Liver (tissue), 8 donors: ENCODE measurements at regions not wholly inside any gene's neighbourhood (a gene's known extent, or its start where the extent isn't known, plus 50 kb on each side); places are given as distances from the start of the nearest gene placed in this dataset.

Experiments used
- DNase-seq: peaks from one replicate; pipeline ENCODE4 v3.0.0-alpha.2; 2017; ENCODE audit warnings: low spot score
- H3K27ac ChIP-seq, 2 donors: one replicate each; pipeline ENCODE4 v1.7.0; 2013; ENCODE audit warnings: inconsistent platforms in 2 of 2, low read length in 2 of 2, control low read depth in 1 of 2, low read depth in 1 of 2, mild to moderate bottlenecking in 1 of 2
- H3K27me3 ChIP-seq, 4 donors: one replicate each; pipeline versions ENCODE4 v1.6.1 to v1.7.0; 2013; ENCODE audit warnings: low read length in 3 of 4, inconsistent platforms in 1 of 4, mild to moderate bottlenecking in 1 of 4, moderate library complexity in 1 of 4; ENCODE audit not compliant: control insufficient read depth in 4 of 4, insufficient read depth in 4 of 4
- H3K36me3 ChIP-seq, 4 donors: one replicate each; pipeline versions ENCODE4 v1.6.1 to v1.7.0; 2013; ENCODE audit warnings: low read length in 3 of 4, mild to moderate bottlenecking in 3 of 4, low read depth in 1 of 4, moderate library complexity in 1 of 4; ENCODE audit not compliant: control insufficient read depth in 4 of 4, insufficient read depth in 3 of 4
- H3K4me1 ChIP-seq, 4 donors: one replicate each; pipeline versions ENCODE4 v1.6.1 to v1.7.0; 2013; ENCODE audit warnings: low read length in 3 of 4, mild to moderate bottlenecking in 3 of 4, moderate library complexity in 1 of 4; ENCODE audit not compliant: control insufficient read depth in 4 of 4, insufficient read depth in 4 of 4
- H3K4me3 ChIP-seq, 3 donors: one replicate each; pipeline versions ENCODE4 v1.6.1 to v1.7.0; 2013; ENCODE audit warnings: low read length in 3 of 3, control low read depth in 1 of 3, low read depth in 1 of 3, mild to moderate bottlenecking in 1 of 3
- H3K9ac ChIP-seq, 2 donors: one replicate each; pipeline ENCODE4 v1.7.0; 2013; ENCODE audit warnings: low read length in 2 of 2, mild to moderate bottlenecking in 2 of 2, moderate library complexity in 2 of 2, control low read depth in 1 of 2, low read depth in 1 of 2
- H3K9me3 ChIP-seq, 4 donors: one replicate each; pipeline versions ENCODE4 v1.6.1 to v1.7.0; 2013; ENCODE audit warnings: low read length in 3 of 4; ENCODE audit not compliant: control insufficient read depth in 4 of 4
- ATF3 ChIP-seq: IDR thresholded peaks from 2 replicates; pipeline ENCODE4 v1.6.1; 2016; ENCODE audit warnings: antibody characterized with exemption
- CTCF ChIP-seq: fragments of 150-350 bp; IDR thresholded peaks from 2 replicates; pipeline ENCODE4 v1.5.1; 2017; ENCODE audit warnings: improper control_type of control experiment, low read depth, low read length; ENCODE audit not compliant: missing input control
- EGR1 ChIP-seq, 2 donors: IDR thresholded peaks; 2 replicates each; pipeline ENCODE4 v1.6.1; 2016 to 2018; ENCODE audit warnings: antibody characterized with exemption in 2 of 2, low read depth in 2 of 2
- FOXA1 ChIP-seq: IDR thresholded peaks from 2 replicates; pipeline ENCODE4 v1.6.1; 2016; ENCODE audit warnings: antibody characterized with exemption
- FOXA2 ChIP-seq: IDR thresholded peaks from 2 replicates; pipeline ENCODE4 v1.6.1; 2016; ENCODE audit warnings: antibody characterized with exemption
- GABPA ChIP-seq, 2 donors: IDR thresholded peaks in 1 of 2; conservative IDR thresholded peaks in 1 of 2; 2 replicates each; pipeline ENCODE4 v1.6.1; 2016; ENCODE audit warnings: antibody characterized with exemption in 2 of 2, mild to moderate bottlenecking in 1 of 2, moderate library complexity in 1 of 2
- HNF4A ChIP-seq, 2 donors: conservative IDR thresholded peaks; 2 replicates each; pipeline ENCODE4 v1.6.1; 2016; ENCODE audit warnings: antibody characterized with exemption in 2 of 2, mild to moderate bottlenecking in 2 of 2
- HNF4G ChIP-seq: IDR thresholded peaks from 2 replicates; pipeline ENCODE4 v1.6.1; 2016; ENCODE audit warnings: antibody characterized with exemption
- JUND ChIP-seq, 2 donors: IDR thresholded peaks; 2 replicates each; pipeline ENCODE4 v1.6.1; 2016; ENCODE audit warnings: antibody characterized with exemption in 2 of 2
- NR2F2 ChIP-seq: IDR thresholded peaks from 2 replicates; pipeline ENCODE4 v1.6.1; 2016; ENCODE audit warnings: antibody characterized with exemption
- RAD21 ChIP-seq, 2 donors: IDR thresholded peaks; 2 replicates each; pipeline ENCODE4 v1.6.1; 2016; ENCODE audit warnings: antibody characterized with exemption in 2 of 2, mild to moderate bottlenecking in 2 of 2
- RXRA ChIP-seq, 2 donors: IDR thresholded peaks; 2 replicates each; pipeline ENCODE4 v1.6.1; 2017 to 2018; ENCODE audit warnings: antibody characterized with exemption in 2 of 2, mild to moderate bottlenecking in 1 of 2
- SP1 ChIP-seq: IDR thresholded peaks from 2 replicates; pipeline ENCODE4 v1.6.1; 2018; ENCODE audit warnings: antibody characterized with exemption, mild to moderate bottlenecking
- TAF1 ChIP-seq: conservative IDR thresholded peaks from 2 replicates; pipeline ENCODE4 v1.6.1; 2016; ENCODE audit warnings: antibody characterized with exemption, mild to moderate bottlenecking
- YY1 ChIP-seq: IDR thresholded peaks from 2 replicates; pipeline ENCODE4 v1.6.1; 2016; ENCODE audit warnings: antibody characterized with exemption, mild to moderate bottlenecking
- WGBS: extraction: QIAGEN DNeasy Blood & Tissue Kit; methylation state at CpG from one replicate; pipeline ENCODE4 v1.1.7; 2013; 5-methylcytosine and 5-hydroxymethylcytosine counted together
- TF ChIP-seq, protein P1 (sequence below): IDR thresholded peaks from 2 replicates; pipeline ENCODE4 v1.6.1; 2016; ENCODE audit warnings: antibody characterized with exemption
- TF ChIP-seq, protein P2 (sequence below): IDR thresholded peaks from 2 replicates; pipeline ENCODE4 v1.6.1; 2016; ENCODE audit warnings: antibody characterized with exemption
- donor health status: healthy.
- donor health status: healthy.
- donor health status: healthy.
- donor health status: healthy.
- donor health status: healthy.

- Histone ChIP-seq H3K4me1 (no peaks in the 10 kb centered on the region), H3K4me3 (no peak overlapping the region), H3K36me3 (no peaks in the 10 kb centered on the region), H3K9me3 (no peaks in the 10 kb centered on the region), H3K27me3 (no peaks in the 10 kb centered on the region), H3K9ac (no peak overlapping the region), H3K27ac (no peak overlapping the region)
- TF ChIP-seq NR2F2 (no peak), HNF4A (conservative IDR thresholded peaks at IDR 0.05) (no peak), FOXA2 (no peak), FOXA1 (no peak), GABPA (IDR thresholded peaks at IDR 0.05 in 1 of 2, conservative IDR thresholded peaks at IDR 0.05 in 1 of 2) (no peak), SP1 (no peak), HNF4G (no peak), EGR1 (IDR thresholded peaks at IDR 0.05; ENCODE audit: low read depth in 2 of 2) (no peak), RAD21 (IDR thresholded peaks at IDR 0.05) (no peak), ATF3 (no peak), TAF1 (no peak), YY1 (no peak), JUND (IDR thresholded peaks at IDR 0.05) (no peak), CTCF (no peak)
- TF ChIP-seq, protein P1, sequence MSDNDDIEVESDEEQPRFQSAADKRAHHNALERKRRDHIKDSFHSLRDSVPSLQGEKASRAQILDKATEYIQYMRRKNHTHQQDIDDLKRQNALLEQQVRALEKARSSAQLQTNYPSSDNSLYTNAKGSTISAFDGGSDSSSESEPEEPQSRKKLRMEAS: no peak
- TF ChIP-seq, protein P2, sequence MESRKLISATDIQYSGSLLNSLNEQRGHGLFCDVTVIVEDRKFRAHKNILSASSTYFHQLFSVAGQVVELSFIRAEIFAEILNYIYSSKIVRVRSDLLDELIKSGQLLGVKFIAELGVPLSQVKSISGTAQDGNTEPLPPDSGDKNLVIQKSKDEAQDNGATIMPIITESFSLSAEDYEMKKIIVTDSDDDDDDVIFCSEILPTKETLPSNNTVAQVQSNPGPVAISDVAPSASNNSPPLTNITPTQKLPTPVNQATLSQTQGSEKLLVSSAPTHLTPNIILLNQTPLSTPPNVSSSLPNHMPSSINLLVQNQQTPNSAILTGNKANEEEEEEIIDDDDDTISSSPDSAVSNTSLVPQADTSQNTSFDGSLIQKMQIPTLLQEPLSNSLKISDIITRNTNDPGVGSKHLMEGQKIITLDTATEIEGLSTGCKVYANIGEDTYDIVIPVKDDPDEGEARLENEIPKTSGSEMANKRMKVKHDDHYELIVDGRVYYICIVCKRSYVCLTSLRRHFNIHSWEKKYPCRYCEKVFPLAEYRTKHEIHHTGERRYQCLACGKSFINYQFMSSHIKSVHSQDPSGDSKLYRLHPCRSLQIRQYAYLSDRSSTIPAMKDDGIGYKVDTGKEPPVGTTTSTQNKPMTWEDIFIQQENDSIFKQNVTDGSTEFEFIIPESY: no peak
- DNase-seq: no peak
- WGBS: 96% methylated on average over 1 of the region's 1 CpG
These were observed 1004.1 kb upstream of the NRXN1 start for GRCh38 chr2:52036024-52036423.

DNA sequence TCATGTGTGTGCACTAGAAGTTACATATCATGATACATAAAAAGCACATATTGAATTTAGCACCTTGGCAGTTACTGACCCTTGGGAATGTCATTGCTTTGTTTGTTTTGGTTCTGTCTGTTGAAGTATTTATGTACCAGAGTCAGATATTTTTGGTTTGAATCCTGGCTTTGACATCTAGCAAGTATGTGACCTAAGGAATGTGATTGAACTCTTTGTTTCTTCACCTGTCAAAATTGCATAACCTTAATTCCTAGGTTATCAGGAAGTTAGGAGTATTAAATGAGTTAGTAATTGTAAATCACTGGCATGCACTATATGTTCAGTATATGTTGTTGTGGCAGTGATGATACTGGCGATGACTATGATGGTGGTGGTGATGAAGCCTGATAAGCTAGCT lies 1003.5 kb upstream of the NRXN1 start:
- H3K36me3 ChIP-seq: no peaks in the 10 kb centered on the region
- TF ChIP-seq YY1: no peak
- no peak for TF ChIP-seq RXRA (IDR thresholded peaks at IDR 0.05)
- no peak for TF ChIP-seq HNF4G
- TF ChIP-seq EGR1 (IDR thresholded peaks at IDR 0.05; ENCODE audit: low read depth in 2 of 2): no peak
- no peak for TF ChIP-seq HNF4A (conservative IDR thresholded peaks at IDR 0.05)
- no peak for TF ChIP-seq GABPA (IDR thresholded peaks at IDR 0.05 in 1 of 2, conservative IDR thresholded peaks at IDR 0.05 in 1 of 2)
- TF ChIP-seq ATF3: no peak
- TF ChIP-seq JUND (IDR thresholded peaks at IDR 0.05): no peak
- TF ChIP-seq CTCF: no peak
- no peak for TF ChIP-seq FOXA2
- no peak for TF ChIP-seq RAD21 (IDR thresholded peaks at IDR 0.05)
- TF ChIP-seq FOXA1: no peak
- no peak overlapping the region for H3K4me3 ChIP-seq
- H3K27ac ChIP-seq: no peak overlapping the region
- no peak for DNase-seq
- no peak overlapping the region for H3K9ac ChIP-seq
- 87% methylated on average over 1 of the region's 1 CpG for WGBS
- H3K27me3 ChIP-seq: no peaks in the 10 kb centered on the region
- no peaks in the 10 kb centered on the region for H3K4me1 ChIP-seq
- H3K9me3 ChIP-seq: no peaks in the 10 kb centered on the region
